Activated CD8-positive, alpha-beta memory T cell treated with anti-CD3 and anti-CD28 coated beads, Interleukin-2, amount 10 ng/mL, durations not matched to agents 7 days and 5 days (primary cell): ENCODE measurements at regions not wholly inside any gene's neighbourhood (a gene's known extent, or its start where the extent isn't known, plus 50 kb on each side); places are given as distances from the start of the nearest gene placed in this dataset.

Experiments
- ATAC-seq: fragments of 150-1000 bp; cut with Tn5 transposase; one replicate; pipeline ENCODE4 v1.10.0; 2021; ENCODE audit warnings: moderate library complexity
- CTCF ChIA-PET: fragments of 350-600 bp; sonication (Branson Sonifier 250); formaldehyde crosslinking; loops from one replicate; lab custom pipeline; 2021; ENCODE audit warnings: antibody characterized with exemption; lab: Charles Lee
- DNase-seq: peaks from one replicate; pipeline ENCODE4 v3.0.0-alpha.2; 2020
- H3K27ac Mint-ChIP-seq: one replicate; pipeline ENCODE4 v1.8.0; 2021; ENCODE audit warnings: mild to moderate bottlenecking, mixed read lengths
- H3K27me3 Mint-ChIP-seq: one replicate; pipeline ENCODE4 v1.8.0; 2021; ENCODE audit warnings: mixed read lengths
- H3K36me3 Mint-ChIP-seq: one replicate; pipeline ENCODE4 v1.8.0; 2021; ENCODE audit warnings: mild to moderate bottlenecking, mixed read lengths
- H3K4me1 Mint-ChIP-seq: one replicate; pipeline ENCODE4 v1.8.0; 2021; ENCODE audit warnings: mixed read lengths
- H3K4me3 Mint-ChIP-seq: one replicate; pipeline ENCODE4 v1.8.0; 2021; ENCODE audit warnings: mild to moderate bottlenecking, moderate library complexity, mixed read lengths
- H3K9me3 Mint-ChIP-seq: one replicate; pipeline ENCODE4 v1.8.0; 2022; ENCODE audit warnings: low read depth, mixed read lengths

GRCh38 chr4:136662539-136662938 is 869.8 kb downstream of the PCDH18 start:
- Mint-ChIP-seq H3K27me3 (no peaks in the 10 kb centered on the region), H3K36me3 (no peaks in the 10 kb centered on the region), H3K4me1 (no peaks in the 10 kb centered on the region), H3K9me3 (peaks cover 3% of the 10 kb centered on the region), H3K27ac (no peak overlapping the region), H3K4me3 (no peak overlapping the region)
- ATAC-seq (no peak), DNase-seq (no peak)
- CTCF ChIA-PET: no interaction called here

- DNase-seq (no peak), ATAC-seq (no peak)
- H3K27ac Mint-ChIP-seq: no peak overlapping the region
- peaks cover 3% of the 10 kb centered on the region for H3K4me1 Mint-ChIP-seq
- no peak overlapping the region for H3K4me3 Mint-ChIP-seq
- CTCF ChIA-PET: no interaction called here
- no peaks in the 10 kb centered on the region for H3K9me3 Mint-ChIP-seq
- no peaks in the 10 kb centered on the region for H3K36me3 Mint-ChIP-seq
- H3K27me3 Mint-ChIP-seq: no peaks in the 10 kb centered on the region
Measured at GRCh38 chr4:136653640-136654406, 878.5 kb downstream of the PCDH18 start.

GRCh38 chr4:136651932-136652331 is 880.4 kb downstream of the PCDH18 start:
- no peak for DNase-seq
- no peak for ATAC-seq
- Mint-ChIP-seq H3K9me3 (no peaks in the 10 kb centered on the region), H3K36me3 (no peaks in the 10 kb centered on the region), H3K27ac (no peak overlapping the region), H3K27me3 (no peaks in the 10 kb centered on the region), H3K4me1 (peaks cover 3% of the 10 kb centered on the region), H3K4me3 (no peak overlapping the region)
- CTCF ChIA-PET: no interaction called here

- no peaks in the 10 kb centered on the region for H3K9me3 Mint-ChIP-seq
- DNase-seq (no peak), ATAC-seq (no peak)
- H3K27me3 Mint-ChIP-seq: no peaks in the 10 kb centered on the region
- no peaks in the 10 kb centered on the region for H3K36me3 Mint-ChIP-seq
- H3K4me3 Mint-ChIP-seq: no peak overlapping the region
- CTCF ChIA-PET: no interaction called here
- H3K4me1 Mint-ChIP-seq: peaks cover 3% of the 10 kb centered on the region
- H3K27ac Mint-ChIP-seq: no peak overlapping the region
Measured at GRCh38 chr4:136651278-136651667, 881.0 kb downstream of the PCDH18 start.

GRCh38 chr4:136650541-136651277 is 881.6 kb downstream of the PCDH18 start:
- CTCF ChIA-PET: no interaction called here
- H3K9me3 Mint-ChIP-seq: no peaks in the 10 kb centered on the region
- DNase-seq (no peak), ATAC-seq (no peak)
- H3K4me3 Mint-ChIP-seq: no peak overlapping the region
- H3K27ac Mint-ChIP-seq: no peak overlapping the region
- H3K27me3 Mint-ChIP-seq: no peaks in the 10 kb centered on the region
- H3K4me1 Mint-ChIP-seq: peaks cover 3% of the 10 kb centered on the region
- no peaks in the 10 kb centered on the region for H3K36me3 Mint-ChIP-seq

GRCh38 chr4:136644279-136644678 is 888.0 kb downstream of the PCDH18 start:
- no peak for ATAC-seq
- DNase-seq: no peak
- Mint-ChIP-seq H3K9me3 (no peaks in the 10 kb centered on the region), H3K36me3 (no peaks in the 10 kb centered on the region), H3K27me3 (no peaks in the 10 kb centered on the region), H3K4me3 (no peak overlapping the region), H3K27ac (no peak overlapping the region), H3K4me1 (no peaks in the 10 kb centered on the region)
- CTCF ChIA-PET: no interaction called here

GRCh38 chr4:136643416-136643815 is 888.9 kb downstream of the PCDH18 start:
- H3K36me3 Mint-ChIP-seq: no peaks in the 10 kb centered on the region
- no peak overlapping the region for H3K4me3 Mint-ChIP-seq
- CTCF ChIA-PET: no interaction called here
- DNase-seq (no peak), ATAC-seq (no peak)
- no peaks in the 10 kb centered on the region for H3K4me1 Mint-ChIP-seq
- H3K9me3 Mint-ChIP-seq: no peaks in the 10 kb centered on the region
- H3K27me3 Mint-ChIP-seq: no peaks in the 10 kb centered on the region
- H3K27ac Mint-ChIP-seq: no peak overlapping the region

GRCh38 chr4:136637071-136637777 is 895.1 kb downstream of the PCDH18 start:
- Mint-ChIP-seq H3K4me1 (no peaks in the 10 kb centered on the region), H3K4me3 (no peak overlapping the region), H3K36me3 (no peaks in the 10 kb centered on the region), H3K9me3 (no peaks in the 10 kb centered on the region), H3K27me3 (no peaks in the 10 kb centered on the region), H3K27ac (no peak overlapping the region)
- no peak for ATAC-seq
- DNase-seq: no peak
- CTCF ChIA-PET: no interaction called here

GRCh38 chr4:136636155-136636554 is 896.1 kb downstream of the PCDH18 start:
- CTCF ChIA-PET: no interaction called here
- ATAC-seq (no peak), DNase-seq (no peak)
- Mint-ChIP-seq H3K27me3 (no peaks in the 10 kb centered on the region), H3K27ac (no peak overlapping the region), H3K36me3 (no peaks in the 10 kb centered on the region), H3K9me3 (no peaks in the 10 kb centered on the region), H3K4me1 (no peaks in the 10 kb centered on the region), H3K4me3 (no peak overlapping the region)

GRCh38 chr4:136634121-136634520 is 898.2 kb downstream of the PCDH18 start:
- no peak overlapping the region for H3K4me3 Mint-ChIP-seq
- H3K27ac Mint-ChIP-seq: no peak overlapping the region
- H3K27me3 Mint-ChIP-seq: no peaks in the 10 kb centered on the region

GRCh38 chr4:136599890-136600289 is 932.4 kb downstream of the PCDH18 start:
- Mint-ChIP-seq H3K4me1 (no peaks in the 10 kb centered on the region), H3K27me3 (no peaks in the 10 kb centered on the region), H3K36me3 (no peaks in the 10 kb centered on the region), H3K9me3 (peaks cover 8% of the 10 kb centered on the region), H3K27ac (no peak overlapping the region), H3K4me3 (no peak overlapping the region)
- ATAC-seq (no peak), DNase-seq (no peak)
- CTCF ChIA-PET: no interaction called here

More at GRCh38 chr4:136634121-136634520, 898.2 kb downstream of the PCDH18 start:
- Mint-ChIP-seq H3K9me3 (no peaks in the 10 kb centered on the region), H3K36me3 (no peaks in the 10 kb centered on the region), H3K4me1 (no peaks in the 10 kb centered on the region)
- DNase-seq: no peak
- CTCF ChIA-PET: no interaction called here
- no peak for ATAC-seq

GRCh38 chr4:136590440-136590839 is 941.9 kb downstream of the PCDH18 start:
- H3K4me1 Mint-ChIP-seq: no peaks in the 10 kb centered on the region
- H3K27me3 Mint-ChIP-seq: no peaks in the 10 kb centered on the region
- no peak overlapping the region for H3K27ac Mint-ChIP-seq
- CTCF ChIA-PET: no interaction called here
- H3K4me3 Mint-ChIP-seq: no peak overlapping the region
- no peaks in the 10 kb centered on the region for H3K36me3 Mint-ChIP-seq
- H3K9me3 Mint-ChIP-seq: peaks cover 4% of the 10 kb centered on the region
- no peak for ATAC-seq
- no peak for DNase-seq

GRCh38 chr4:136583567-136583966 is 948.7 kb downstream of the PCDH18 start:
- Mint-ChIP-seq H3K4me1 (no peaks in the 10 kb centered on the region), H3K27me3 (no peaks in the 10 kb centered on the region), H3K36me3 (no peaks in the 10 kb centered on the region), H3K4me3 (no peak overlapping the region), H3K9me3 (peaks cover 5% of the 10 kb centered on the region), H3K27ac (no peak overlapping the region)
- ATAC-seq (no peak), DNase-seq (no peak)
- CTCF ChIA-PET: no interaction called here

GRCh38 chr4:136581119-136581518 is 951.2 kb downstream of the PCDH18 start:
- Mint-ChIP-seq H3K27ac (no peak overlapping the region), H3K9me3 (peaks cover 5% of the 10 kb centered on the region), H3K36me3 (no peaks in the 10 kb centered on the region), H3K4me3 (no peak overlapping the region), H3K27me3 (no peaks in the 10 kb centered on the region), H3K4me1 (no peaks in the 10 kb centered on the region)
- DNase-seq: no peak
- ATAC-seq: no peak
- CTCF ChIA-PET: no interaction called here
